ENCODE measurements at regions not wholly inside any gene's neighbourhood (a gene's known extent, or its start where the extent isn't known, plus 50 kb on each side); places are given as distances from the start of the nearest gene placed in this dataset.

- Mint-ChIP-seq H3K36me3 (ENCODE audit: low read depth) (no peaks in the 10 kb centered on the region), H3K9me3 (ENCODE audit: low read depth) (no peaks in the 10 kb centered on the region), H3K27me3 (ENCODE audit: low read depth) (peaks cover 11% of the 10 kb centered on the region), H3K4me1 (ENCODE audit: low read depth) (no peaks in the 10 kb centered on the region), H3K27ac (ENCODE audit: unreplicated experiment) (no peak overlapping the region), H3K4me3 (ENCODE audit: unreplicated experiment) (no peak overlapping the region)
- TF ChIP-seq CTCF (IDR thresholded peaks at IDR 0.05) = no peak
- no peak for DNase-seq (ENCODE audit: low spot score)
Observed at GRCh38 chr3:87478716-87479115, 202.3 kb upstream of the POU1F1 start.

- Mint-ChIP-seq H3K4me3 (ENCODE audit: unreplicated experiment) (no peak overlapping the region), H3K4me1 (ENCODE audit: low read depth) (no peaks in the 10 kb centered on the region), H3K36me3 (ENCODE audit: low read depth) (no peaks in the 10 kb centered on the region), H3K27ac (ENCODE audit: unreplicated experiment) (no peak overlapping the region), H3K9me3 (ENCODE audit: low read depth) (peaks cover 11% of the 10 kb centered on the region), H3K27me3 (ENCODE audit: low read depth) (peaks cover 8% of the 10 kb centered on the region)
- no peak for DNase-seq (ENCODE audit: low spot score)
- TF ChIP-seq CTCF (IDR thresholded peaks at IDR 0.05) = no peak
Observed at GRCh38 chr3:87473944-87474343, 197.6 kb upstream of the POU1F1 start.

GRCh38 chr3:87468938-87469337 is 192.6 kb upstream of the POU1F1 start:
- H3K4me3 Mint-ChIP-seq (ENCODE audit: unreplicated experiment) = no peak overlapping the region
- H3K27ac Mint-ChIP-seq (ENCODE audit: unreplicated experiment) = no peak overlapping the region
- DNase-seq (ENCODE audit: low spot score) = no peak
- H3K27me3 Mint-ChIP-seq (ENCODE audit: low read depth) = no peaks in the 10 kb centered on the region
- TF ChIP-seq CTCF (IDR thresholded peaks at IDR 0.05) = no peak
- no peaks in the 10 kb centered on the region for H3K36me3 Mint-ChIP-seq (ENCODE audit: low read depth)
- no peaks in the 10 kb centered on the region for H3K4me1 Mint-ChIP-seq (ENCODE audit: low read depth)
- peaks cover 26% of the 10 kb centered on the region for H3K9me3 Mint-ChIP-seq (ENCODE audit: low read depth)

- H3K27me3 Mint-ChIP-seq (ENCODE audit: low read depth) = no peaks in the 10 kb centered on the region
- H3K9me3 Mint-ChIP-seq (ENCODE audit: low read depth) = peaks cover 24% of the 10 kb centered on the region
- no peak overlapping the region for H3K4me3 Mint-ChIP-seq (ENCODE audit: unreplicated experiment)
- H3K4me1 Mint-ChIP-seq (ENCODE audit: low read depth) = no peaks in the 10 kb centered on the region
- H3K27ac Mint-ChIP-seq (ENCODE audit: unreplicated experiment) = no peak overlapping the region
- no peak for DNase-seq (ENCODE audit: low spot score)
- no peak for TF ChIP-seq CTCF (IDR thresholded peaks at IDR 0.05)
- H3K36me3 Mint-ChIP-seq (ENCODE audit: low read depth) = no peaks in the 10 kb centered on the region
Observed at GRCh38 chr3:87468235-87468634, 191.9 kb upstream of the POU1F1 start.

- Mint-ChIP-seq H3K4me3 (ENCODE audit: unreplicated experiment) (no peak overlapping the region), H3K36me3 (ENCODE audit: low read depth) (no peaks in the 10 kb centered on the region), H3K9me3 (ENCODE audit: low read depth) (peaks cover 15% of the 10 kb centered on the region), H3K27me3 (ENCODE audit: low read depth) (peaks cover 2% of the 10 kb centered on the region), H3K4me1 (ENCODE audit: low read depth) (no peaks in the 10 kb centered on the region), H3K27ac (ENCODE audit: unreplicated experiment) (no peak overlapping the region)
- no peak for TF ChIP-seq CTCF (IDR thresholded peaks at IDR 0.05)
- no peak for DNase-seq (ENCODE audit: low spot score)
Observed at GRCh38 chr3:87462228-87462627, 185.8 kb upstream of the POU1F1 start.

Measured in chondrocyte (in vitro differentiated cells).